ENCODE measurements at regions not wholly inside any gene's neighbourhood (a gene's known extent, or its start where the extent isn't known, plus 50 kb on each side); places are given as distances from the start of the nearest gene placed in this dataset.
"Not testable (repeated sequence)": the region's sequence is repeated elsewhere in the genome, so short reads cannot be mapped to it uniquely, and the experiment has no call there.

GRCh38 chr6:151692216-151692615 lies 115.3 kb upstream of the ESR1 start:
- Histone ChIP-seq H3K9me3 (no peaks in the 10 kb centered on the region), H3K27me3 (no peaks in the 10 kb centered on the region), H3K4me3 (no peak overlapping the region), H3K27ac (peak overlapping the region in 1 of 2 donors; percentile 73), H3K36me3 (no peaks in the 10 kb centered on the region), H3K4me1 (peaks cover 0 to 28% (median 4%) of the 10 kb centered on the region in 4 donors)
- TF ChIP-seq CTCF (IDR thresholded peaks at IDR 0.05), result no peak
- intact Hi-C loops (cut with DNase I; ENCODE audit: low total_unique reads), result no loop called here
- no peak for DNase-seq

- Histone ChIP-seq H3K36me3 (no peaks in the 10 kb centered on the region), H3K9me3 (no peaks in the 10 kb centered on the region), H3K4me3 (no peak overlapping the region), H3K27ac (no peak overlapping the region), H3K4me1 (peaks cover 0 to 28% (median 4%) of the 10 kb centered on the region in 4 donors), H3K27me3 (no peaks in the 10 kb centered on the region)
- no peak for DNase-seq
- no peak for TF ChIP-seq CTCF (IDR thresholded peaks at IDR 0.05)
- intact Hi-C loops (cut with DNase I; ENCODE audit: low total_unique reads), result no loop called here
Observed at GRCh38 chr6:151693366-151693765, 114.1 kb upstream of the ESR1 start.

GRCh38 chr6:151695156-151695555 lies 112.3 kb upstream of the ESR1 start:
- intact Hi-C loops (cut with DNase I; ENCODE audit: low total_unique reads), result no loop called here
- H3K9me3 ChIP-seq, result no peaks in the 10 kb centered on the region
- H3K27ac ChIP-seq, result no peak overlapping the region
- no peak for TF ChIP-seq CTCF (IDR thresholded peaks at IDR 0.05)
- DNase-seq, result no peak
- H3K4me1 ChIP-seq, result peaks cover 0 to 30% (median 3%) of the 10 kb centered on the region in 4 donors
- no peaks in the 10 kb centered on the region for H3K36me3 ChIP-seq
- H3K27me3 ChIP-seq, result no peaks in the 10 kb centered on the region
- no peak overlapping the region for H3K4me3 ChIP-seq

GRCh38 chr6:151696302-151696701 lies 111.2 kb upstream of the ESR1 start:
- H3K9me3 ChIP-seq; intact Hi-C loops (cut with DNase I; ENCODE audit: low total_unique reads); H3K4me3 ChIP-seq; H3K27me3 ChIP-seq; DNase-seq; H3K27ac ChIP-seq; H3K36me3 ChIP-seq: not testable (repeated sequence)
- H3K4me1 ChIP-seq, result peaks cover 0 to 29% (median 4%) of the 10 kb centered on the region in 4 donors

- DNase-seq, result no peak
- no peak for TF ChIP-seq CTCF (IDR thresholded peaks at IDR 0.05)
- H3K4me3 ChIP-seq, result no peak overlapping the region
- H3K27ac ChIP-seq, result no peak overlapping the region
- intact Hi-C loops (cut with DNase I; ENCODE audit: low total_unique reads), result no loop called here
- no peaks in the 10 kb centered on the region for H3K36me3 ChIP-seq
- H3K27me3 ChIP-seq, result no peaks in the 10 kb centered on the region
- H3K4me1 ChIP-seq, result peaks cover 0 to 32% (median 11%) of the 10 kb centered on the region in 4 donors
- no peaks in the 10 kb centered on the region for H3K9me3 ChIP-seq
Observed at GRCh38 chr6:151698931-151699700, 108.4 kb upstream of the ESR1 start.

GRCh38 chr6:151699719-151700118 lies 107.8 kb upstream of the ESR1 start:
- Histone ChIP-seq H3K36me3 (no peaks in the 10 kb centered on the region), H3K4me3 (no peak overlapping the region), H3K4me1 (peaks cover 0 to 32% (median 11%) of the 10 kb centered on the region in 4 donors), H3K27me3 (no peaks in the 10 kb centered on the region), H3K9me3 (no peaks in the 10 kb centered on the region), H3K27ac (no peak overlapping the region)
- intact Hi-C loops (cut with DNase I; ENCODE audit: low total_unique reads), result no loop called here
- no peak for TF ChIP-seq CTCF (IDR thresholded peaks at IDR 0.05)
- DNase-seq, result no peak

Measured in tibial artery (tissue), 4 donors.